22Rv1 (cell line): ENCODE measurements at regions not wholly inside any gene's neighbourhood (a gene's known extent, or its start where the extent isn't known, plus 50 kb on each side); places are given as distances from the start of the nearest gene placed in this dataset.
"Not testable (repeated sequence)": the region's sequence is repeated elsewhere in the genome, so short reads cannot be mapped to it uniquely, and the experiment has no call there.

Experiments
- H3K27ac ChIP-seq: fragments of 450-650 bp; 2 replicates; pipeline ENCODE4 v1.5.1; 2017
- ZFX ChIP-seq: fragments of 450-650 bp; IDR thresholded peaks from 2 replicates; pipeline ENCODE4 v1.6.1; 2017; ENCODE audit warnings: antibody characterized with exemption, borderline replicate concordance
- TF ChIP-seq, protein P1 (sequence below): fragments of 450-650 bp; IDR thresholded peaks from 2 replicates; pipeline ENCODE4 v1.5.1; 2017; ENCODE audit warnings: mild to moderate bottlenecking

DNA sequence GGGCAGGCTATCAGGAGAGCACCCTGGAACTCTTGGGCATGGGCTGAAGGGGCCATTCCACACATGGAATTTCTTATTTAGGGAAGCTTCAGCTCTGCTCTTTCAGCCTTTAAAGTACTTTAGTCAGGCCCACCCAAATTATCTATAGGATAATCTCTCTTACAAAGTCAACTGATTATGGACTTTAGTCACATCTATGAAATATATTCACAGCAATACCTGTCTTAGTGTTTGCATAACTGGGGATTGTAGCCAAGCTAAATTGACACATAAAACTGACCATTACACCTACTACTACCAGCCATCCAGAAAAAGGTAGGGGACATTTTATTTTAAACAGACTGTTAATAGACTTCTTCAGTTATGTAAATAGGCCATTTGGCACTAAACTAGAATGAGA lies 114.9 kb upstream of the VANGL1 start:
- TF ChIP-seq, protein P1, sequence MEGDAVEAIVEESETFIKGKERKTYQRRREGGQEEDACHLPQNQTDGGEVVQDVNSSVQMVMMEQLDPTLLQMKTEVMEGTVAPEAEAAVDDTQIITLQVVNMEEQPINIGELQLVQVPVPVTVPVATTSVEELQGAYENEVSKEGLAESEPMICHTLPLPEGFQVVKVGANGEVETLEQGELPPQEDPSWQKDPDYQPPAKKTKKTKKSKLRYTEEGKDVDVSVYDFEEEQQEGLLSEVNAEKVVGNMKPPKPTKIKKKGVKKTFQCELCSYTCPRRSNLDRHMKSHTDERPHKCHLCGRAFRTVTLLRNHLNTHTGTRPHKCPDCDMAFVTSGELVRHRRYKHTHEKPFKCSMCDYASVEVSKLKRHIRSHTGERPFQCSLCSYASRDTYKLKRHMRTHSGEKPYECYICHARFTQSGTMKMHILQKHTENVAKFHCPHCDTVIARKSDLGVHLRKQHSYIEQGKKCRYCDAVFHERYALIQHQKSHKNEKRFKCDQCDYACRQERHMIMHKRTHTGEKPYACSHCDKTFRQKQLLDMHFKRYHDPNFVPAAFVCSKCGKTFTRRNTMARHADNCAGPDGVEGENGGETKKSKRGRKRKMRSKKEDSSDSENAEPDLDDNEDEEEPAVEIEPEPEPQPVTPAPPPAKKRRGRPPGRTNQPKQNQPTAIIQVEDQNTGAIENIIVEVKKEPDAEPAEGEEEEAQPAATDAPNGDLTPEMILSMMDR = no peak
- no peak for TF ChIP-seq ZFX
- no peak overlapping the region for H3K27ac ChIP-seq

- no peak overlapping the region for H3K27ac ChIP-seq
- TF ChIP-seq, protein P1 = no peak
- no peak for TF ChIP-seq ZFX
Measured at GRCh38 chr1:115524236-115524635, 117.5 kb upstream of the VANGL1 start.

DNA sequence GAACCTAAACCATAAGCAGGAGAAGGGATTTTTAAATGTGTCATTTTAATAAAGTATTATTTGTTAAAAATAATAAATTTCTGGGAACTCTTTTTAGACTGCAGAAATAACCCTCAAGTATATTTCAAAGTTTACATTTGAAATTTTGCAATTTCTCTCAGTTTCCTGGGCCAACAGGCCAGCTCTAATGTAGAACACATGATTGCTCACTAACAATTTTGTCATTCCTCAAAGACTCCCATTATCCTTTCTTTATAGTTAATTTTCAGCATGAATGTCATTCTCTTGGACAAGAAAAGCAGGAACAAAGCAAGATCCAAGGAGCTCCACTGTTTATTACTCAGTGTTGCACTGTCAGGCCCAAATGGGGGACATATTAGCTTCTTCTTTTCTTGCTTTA lies 119.4 kb upstream of the VANGL1 start:
- TF ChIP-seq, protein P1 = no peak
- TF ChIP-seq ZFX = no peak
- H3K27ac ChIP-seq = no peak overlapping the region

GRCh38 chr1:115515270-115515669 lies 126.5 kb upstream of the VANGL1 start:
- no peak overlapping the region for H3K27ac ChIP-seq
- no peak for TF ChIP-seq ZFX
- TF ChIP-seq, protein P1 = no peak

- H3K27ac ChIP-seq = not testable (repeated sequence)
Measured at GRCh38 chr1:115510226-115510625, 131.5 kb upstream of the VANGL1 start.

DNA sequence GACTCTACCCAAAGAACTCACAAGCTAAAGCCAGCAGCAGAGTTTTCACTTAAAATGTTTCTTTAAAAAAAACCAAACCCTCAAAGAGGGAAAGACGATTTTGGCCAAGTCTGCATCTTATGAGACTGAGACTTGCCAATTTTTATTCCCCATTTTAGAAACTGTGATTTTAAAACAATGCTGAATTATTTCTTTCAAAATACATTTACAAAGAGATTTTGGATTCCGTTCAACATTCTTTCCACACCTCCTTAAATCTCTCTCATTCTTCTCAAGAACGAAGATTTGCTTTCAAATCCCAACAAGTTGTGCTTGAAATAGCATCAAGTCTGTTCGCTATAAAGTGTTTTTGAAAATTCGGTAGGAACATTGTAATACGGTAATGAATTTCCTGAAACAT lies 133.9 kb upstream of the VANGL1 start:
- no peak overlapping the region for H3K27ac ChIP-seq
- TF ChIP-seq, protein P1 = no peak
- no peak for TF ChIP-seq ZFX

DNA sequence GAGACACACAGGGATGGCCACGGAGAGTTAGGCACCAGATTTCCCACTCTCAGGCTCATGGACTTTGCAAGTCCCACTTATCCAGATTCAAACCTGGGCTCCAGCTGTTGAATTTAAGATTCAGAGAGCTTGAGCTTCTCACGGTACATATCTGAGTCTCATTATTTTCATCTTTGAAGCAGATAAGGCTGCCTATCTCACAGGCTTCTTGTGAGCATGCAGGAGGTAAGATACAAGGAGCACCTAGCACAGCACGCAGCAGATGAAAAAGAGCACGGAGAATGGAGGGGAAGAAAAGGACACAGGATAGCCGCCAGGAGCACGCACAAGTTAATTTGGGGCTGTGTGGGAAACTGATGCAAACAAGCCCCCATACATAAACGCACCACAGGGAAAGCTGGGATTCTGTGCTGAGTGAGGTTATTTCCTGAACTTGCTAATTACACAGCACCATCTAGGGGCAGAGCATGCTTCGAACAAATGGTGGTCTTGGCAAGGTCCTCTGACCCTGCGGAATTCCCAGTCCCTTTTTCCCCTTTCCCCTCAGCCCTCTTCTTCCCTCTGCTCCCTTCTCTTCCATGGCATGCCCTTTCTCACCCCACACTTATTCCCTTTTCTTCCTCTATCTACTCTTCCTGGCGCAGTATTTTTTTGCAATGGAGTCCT lies 134.7 kb upstream of the VANGL1 start:
- no peak for TF ChIP-seq ZFX
- TF ChIP-seq, protein P1 = peak; percentile 36
- H3K27ac ChIP-seq = no peak overlapping the region

GRCh38 chr1:115506518-115506917 lies 135.3 kb upstream of the VANGL1 start:
- TF ChIP-seq ZFX = no peak
- TF ChIP-seq, protein P1 = no peak
- no peak overlapping the region for H3K27ac ChIP-seq
